NCI-H1436 (cell line): ENCODE measurements at regions not wholly inside any gene's neighbourhood (a gene's known extent, or its start where the extent isn't known, plus 50 kb on each side); places are given as distances from the start of the nearest gene placed in this dataset.

Source experiments
- DNase-seq: peaks from one replicate; lab custom pipeline; 2025; lab: John Stamatoyannopoulos, UW

- DNase-seq: no peak
Observed at GRCh38 chr2:173669888-173670287, 295.3 kb downstream of the SP3 start.

DNA sequence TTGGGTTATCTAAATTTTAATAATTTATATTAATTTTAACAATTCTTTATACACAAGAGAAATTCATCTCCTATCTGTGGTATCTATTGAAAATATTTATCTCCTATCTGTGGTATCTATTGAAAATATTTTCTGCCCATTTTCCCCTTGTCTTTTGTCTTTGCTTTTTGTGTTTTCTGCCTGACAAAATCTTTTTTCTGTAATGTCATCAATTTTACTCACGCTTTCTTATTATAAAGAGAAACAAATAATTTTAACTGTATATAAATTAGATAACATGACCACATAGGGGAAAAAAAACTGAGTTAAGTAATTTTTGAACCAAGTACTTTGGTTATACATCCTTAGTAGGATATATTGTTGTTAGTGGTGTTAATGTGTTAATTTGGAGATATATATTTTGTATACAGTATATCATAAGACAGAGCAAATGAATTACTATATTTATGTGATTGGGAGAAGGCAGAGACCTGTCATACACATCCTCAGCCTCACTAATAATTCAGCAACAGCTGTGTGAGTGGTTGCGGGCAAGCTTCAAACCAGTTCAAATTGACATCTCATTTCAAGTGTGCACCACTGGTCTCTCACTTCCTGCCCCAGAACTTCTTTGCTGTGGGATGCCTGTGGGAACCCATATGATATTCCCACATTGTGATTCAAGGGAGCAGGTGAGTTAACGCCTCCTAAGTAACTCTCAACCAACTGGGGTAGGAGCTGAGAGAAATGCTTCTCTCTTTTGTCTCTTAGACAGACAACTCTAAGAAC lies 292.4 kb downstream of the SP3 start:
- no peak for DNase-seq

DNA sequence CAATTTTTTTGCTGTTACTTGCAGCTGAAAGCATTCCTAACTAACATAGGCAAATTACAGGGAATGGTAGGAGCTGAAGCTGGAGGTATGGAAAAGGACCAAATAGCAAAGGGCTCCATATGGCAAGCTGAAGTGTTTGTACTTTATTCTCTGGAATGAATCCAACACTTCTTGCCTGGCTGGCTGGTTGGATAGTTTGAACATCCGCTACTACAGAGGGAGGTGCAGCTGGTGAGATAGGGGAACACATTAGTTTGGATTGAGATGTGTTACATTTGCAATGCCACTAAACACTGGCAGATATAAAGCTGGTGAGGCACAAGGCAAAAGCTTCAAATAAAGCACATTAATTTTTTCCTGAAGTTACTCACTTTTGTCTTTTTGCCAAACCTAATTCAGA lies 291.5 kb downstream of the SP3 start:
- no peak for DNase-seq

DNA sequence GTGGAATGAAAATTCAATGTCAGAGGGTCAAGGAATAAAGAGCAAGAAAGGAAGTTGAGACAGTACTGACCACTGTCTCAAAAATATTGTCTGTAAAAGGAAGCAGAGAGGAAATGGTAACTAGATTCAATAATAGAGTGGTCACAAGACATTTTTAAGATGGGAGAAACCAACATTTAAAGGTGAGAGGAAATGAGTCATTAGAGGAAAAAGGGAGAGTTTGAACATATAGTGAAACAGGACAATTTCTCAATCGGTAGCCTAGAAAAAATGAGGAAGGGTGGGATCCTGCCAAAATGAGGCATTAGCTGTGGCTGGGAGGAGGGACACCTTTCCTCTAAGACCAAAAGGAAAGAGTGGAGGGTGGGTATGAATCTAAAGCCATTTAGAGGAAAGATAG lies 288.5 kb downstream of the SP3 start:
- DNase-seq: no peak

- DNase-seq: no peak
Observed at GRCh38 chr2:173678186-173678585, 287.0 kb downstream of the SP3 start.

GRCh38 chr2:173680574-173680973 lies 284.6 kb downstream of the SP3 start:
- DNase-seq: no peak

- no peak for DNase-seq
Observed at GRCh38 chr2:173681881-173682650, 283.1 kb downstream of the SP3 start.

GRCh38 chr2:173684896-173685459 lies 280.2 kb downstream of the SP3 start:
- DNase-seq: no peak

GRCh38 chr2:173690349-173690748 lies 274.8 kb downstream of the SP3 start:
- no peak for DNase-seq

DNA sequence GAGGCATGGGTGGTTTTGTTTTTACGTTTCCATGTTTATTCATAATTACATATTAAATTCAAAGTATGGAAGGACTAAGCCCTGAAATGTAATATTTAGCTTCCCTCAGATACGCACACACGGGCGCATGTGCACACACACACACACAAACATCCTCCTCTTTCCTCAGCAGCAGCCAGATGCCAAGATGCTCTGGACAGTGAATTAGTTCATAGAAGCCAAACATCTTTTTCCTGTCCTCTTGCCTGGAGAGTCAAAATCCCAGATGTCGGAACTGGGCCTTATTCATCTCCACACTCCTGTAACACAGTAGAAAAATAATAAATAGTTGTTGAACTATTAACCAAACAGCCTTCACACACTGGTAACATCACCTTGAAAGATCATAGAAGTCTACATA lies 273.1 kb downstream of the SP3 start:
- DNase-seq: no peak

DNA sequence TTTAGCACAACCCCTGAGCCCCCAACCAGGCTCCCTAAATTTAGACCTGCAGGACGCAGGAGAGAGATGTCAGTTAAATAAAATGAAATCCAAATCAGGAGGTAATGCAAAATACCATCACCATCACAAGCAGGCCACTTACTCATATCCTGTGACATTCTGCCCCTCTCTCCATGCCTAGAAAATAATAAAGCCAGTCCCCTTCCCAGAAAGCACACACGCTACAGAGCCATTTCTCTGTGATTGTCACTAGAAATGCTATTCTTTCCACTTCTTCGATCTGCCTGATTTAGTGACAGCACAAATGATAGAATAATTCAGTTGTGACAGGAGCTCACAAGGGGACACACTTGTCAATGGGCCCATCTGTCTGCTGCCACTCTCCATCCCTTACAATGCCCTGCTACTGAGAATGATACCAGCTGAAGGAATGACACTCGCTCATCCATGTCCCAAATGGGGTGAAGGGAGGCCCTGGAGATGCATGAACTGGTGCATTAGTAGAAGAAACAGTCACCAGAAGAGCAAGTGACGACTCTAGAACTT lies 272.1 kb downstream of the SP3 start:
- DNase-seq: no peak

GRCh38 chr2:173696274-173696673 lies 268.9 kb downstream of the SP3 start:
- no peak for DNase-seq

- no peak for DNase-seq
Observed at GRCh38 chr2:173697929-173698328, 267.2 kb downstream of the SP3 start.

GRCh38 chr2:173705656-173706055 lies 259.5 kb downstream of the SP3 start:
- DNase-seq: no peak

DNA sequence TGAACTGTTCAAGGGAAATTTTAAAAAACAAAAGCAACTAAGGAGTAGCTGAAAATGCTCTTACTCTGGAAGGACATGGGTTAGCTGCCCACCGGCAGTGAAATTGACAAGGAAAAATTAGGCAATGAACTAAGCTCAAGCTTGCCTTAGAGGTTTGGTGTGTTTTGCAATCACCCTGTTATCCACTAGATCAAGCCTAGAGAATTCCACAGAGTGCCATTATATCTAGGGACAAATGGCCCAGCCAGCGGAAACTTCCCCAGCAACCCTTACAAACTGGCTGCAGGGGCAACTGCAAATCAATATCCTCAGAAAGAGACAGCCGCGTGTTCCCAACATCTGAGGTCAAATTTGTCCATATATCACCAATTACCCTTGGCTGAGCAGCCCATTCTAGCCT lies 258.2 kb downstream of the SP3 start:
- no peak for DNase-seq

DNA sequence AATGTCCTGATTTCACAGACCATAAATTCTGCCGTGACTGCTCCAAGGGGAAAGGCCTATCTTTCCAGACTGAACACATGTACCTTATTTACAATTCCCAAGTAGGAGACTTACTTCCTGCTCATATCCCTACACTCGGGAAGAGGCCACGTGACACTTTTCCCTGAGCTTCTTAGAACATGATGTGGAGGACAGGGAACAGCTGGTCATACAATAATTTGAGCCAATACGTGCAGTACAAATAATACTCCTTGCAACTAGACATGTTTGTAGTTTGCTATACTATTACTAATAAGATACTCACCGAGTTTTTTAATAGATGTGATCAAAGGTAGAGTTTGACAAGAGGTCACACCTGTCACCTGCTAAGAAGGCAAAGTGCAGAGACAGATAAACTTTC lies 256.4 kb downstream of the SP3 start:
- DNase-seq: no peak

- no peak for DNase-seq
Observed at GRCh38 chr2:173711816-173712215, 253.4 kb downstream of the SP3 start.

- no peak for DNase-seq
Observed at GRCh38 chr2:173713904-173714555, 251.1 kb downstream of the SP3 start.

DNA sequence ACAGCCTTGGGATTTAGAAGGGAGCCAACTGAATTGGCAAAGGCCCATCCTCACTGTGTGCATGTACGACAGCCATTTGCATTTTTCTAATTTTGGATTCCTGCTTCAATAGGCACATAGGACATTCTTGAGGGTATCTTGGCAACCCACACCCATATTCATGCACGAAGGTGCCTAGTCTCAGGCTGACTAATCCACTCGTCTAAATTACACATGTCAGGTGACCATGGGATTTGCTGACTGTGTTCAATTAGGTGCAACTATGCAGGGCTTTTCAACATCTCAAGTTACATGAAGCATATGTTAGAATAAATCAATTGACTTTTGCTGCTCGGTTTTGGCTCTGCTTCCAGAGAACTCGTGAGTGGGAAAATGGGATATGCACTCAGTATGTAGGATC lies 249.7 kb downstream of the SP3 start:
- peak; percentile 2 for DNase-seq

DNA sequence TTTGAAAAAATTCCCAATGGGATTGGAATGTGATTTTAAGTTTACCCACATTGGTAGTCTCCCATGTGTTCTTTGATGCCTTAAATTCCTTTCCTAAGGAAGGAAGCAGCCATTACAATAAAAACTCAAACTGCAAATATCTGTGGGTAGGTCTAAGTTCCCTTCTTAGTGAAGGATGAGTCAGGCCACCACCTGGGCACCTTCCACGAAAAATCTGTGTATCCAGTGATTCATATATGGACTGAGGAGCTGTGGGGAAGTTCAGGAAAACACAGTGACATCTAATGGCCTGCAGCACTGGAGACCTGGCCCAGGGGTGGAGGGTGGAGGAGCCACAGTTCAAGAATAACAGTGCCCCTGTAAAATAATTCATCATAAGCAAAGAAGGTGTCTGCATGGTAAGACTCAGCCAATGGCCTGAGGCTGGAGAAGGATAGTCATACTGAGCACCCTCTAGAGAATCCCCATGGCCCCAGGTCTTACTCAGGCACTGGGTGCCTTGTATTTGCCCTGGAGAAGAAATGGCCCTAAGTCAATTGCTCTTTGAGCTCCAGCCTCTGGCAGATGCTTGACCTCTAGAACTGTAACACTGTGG lies 248.6 kb downstream of the SP3 start:
- DNase-seq: no peak

DNA sequence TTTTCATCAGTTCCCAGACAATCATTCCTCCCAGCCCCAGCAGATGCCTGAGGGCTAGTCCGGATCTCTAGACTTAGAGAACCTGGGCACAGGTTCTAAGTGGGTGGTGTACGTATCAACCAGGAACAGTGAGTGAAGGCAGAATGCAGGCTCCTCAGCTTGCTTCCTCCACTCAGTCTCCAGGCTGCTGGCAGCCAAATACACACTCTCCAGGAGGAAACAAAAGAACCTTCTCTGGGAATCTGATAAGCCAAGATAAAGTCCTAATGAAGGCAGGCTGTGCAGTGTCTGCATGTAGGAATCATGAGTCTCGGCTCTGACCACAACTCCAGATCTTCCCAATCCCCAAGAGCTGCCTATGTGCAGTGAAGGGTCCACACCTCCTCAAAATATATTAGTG lies 245.7 kb downstream of the SP3 start:
- no peak for DNase-seq

DNA sequence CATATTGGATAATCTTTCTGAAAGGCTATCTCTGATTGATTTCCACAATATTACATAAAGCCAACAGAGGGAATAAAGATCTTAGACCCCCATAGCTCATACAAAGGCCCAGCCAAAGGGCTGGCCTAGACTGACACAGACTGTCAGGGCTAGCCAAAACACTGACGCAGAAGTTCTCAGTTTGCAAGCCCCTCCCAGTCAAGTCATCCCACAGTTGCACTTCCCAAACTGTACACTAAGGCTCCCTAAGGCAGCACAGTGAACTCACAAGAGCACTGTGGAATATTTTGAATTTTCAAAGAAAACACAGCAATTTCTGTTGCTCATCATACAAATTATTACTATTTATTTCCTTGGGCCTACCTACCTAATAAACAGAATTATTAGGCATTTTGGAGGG lies 244.9 kb downstream of the SP3 start:
- DNase-seq: no peak
